DND-41 (cell line): ENCODE measurements at regions not wholly inside any gene's neighbourhood (a gene's known extent, or its start where the extent isn't known, plus 50 kb on each side); places are given as distances from the start of the nearest gene placed in this dataset.

ENCODE experiments used
- EZH2 ChIP-seq: IDR thresholded peaks from 3 replicates; pipeline ENCODE4 v1.6.1; 2012; ENCODE audit warnings: borderline replicate concordance, low read depth, mild to moderate bottlenecking, moderate library complexity, low read length, inconsistent platforms; ENCODE audit not compliant: severe bottlenecking
- TF ChIP-seq, protein P1 (sequence below): IDR thresholded peaks from 2 replicates; pipeline ENCODE4 v1.5.1; 2012; ENCODE audit warnings: borderline replicate concordance, low read length, moderate library complexity, mild to moderate bottlenecking; ENCODE audit not compliant: poor library complexity, severe bottlenecking; ENCODE audit errors: extremely low read depth

DNA sequence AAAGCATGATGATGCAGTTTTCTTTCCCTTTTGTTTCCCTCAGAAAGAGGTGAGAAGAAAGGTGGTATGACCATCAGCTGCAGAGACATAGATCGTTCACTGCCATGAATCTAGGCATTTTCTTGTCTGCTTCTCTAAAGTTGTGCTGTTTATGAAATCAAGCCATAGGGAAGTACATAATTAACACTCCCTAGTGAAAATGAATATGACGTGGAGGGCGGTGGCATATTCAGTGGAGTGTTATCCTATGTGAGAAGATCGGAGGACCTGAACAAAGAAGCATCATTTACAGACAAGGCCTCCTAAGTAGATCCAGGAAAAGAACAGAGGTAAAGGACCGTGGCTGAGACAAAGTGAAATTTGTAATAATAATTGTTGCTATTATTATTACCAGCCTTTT, 509.0 kb upstream of the SLC39A10 start:
- TF ChIP-seq, protein P1, sequence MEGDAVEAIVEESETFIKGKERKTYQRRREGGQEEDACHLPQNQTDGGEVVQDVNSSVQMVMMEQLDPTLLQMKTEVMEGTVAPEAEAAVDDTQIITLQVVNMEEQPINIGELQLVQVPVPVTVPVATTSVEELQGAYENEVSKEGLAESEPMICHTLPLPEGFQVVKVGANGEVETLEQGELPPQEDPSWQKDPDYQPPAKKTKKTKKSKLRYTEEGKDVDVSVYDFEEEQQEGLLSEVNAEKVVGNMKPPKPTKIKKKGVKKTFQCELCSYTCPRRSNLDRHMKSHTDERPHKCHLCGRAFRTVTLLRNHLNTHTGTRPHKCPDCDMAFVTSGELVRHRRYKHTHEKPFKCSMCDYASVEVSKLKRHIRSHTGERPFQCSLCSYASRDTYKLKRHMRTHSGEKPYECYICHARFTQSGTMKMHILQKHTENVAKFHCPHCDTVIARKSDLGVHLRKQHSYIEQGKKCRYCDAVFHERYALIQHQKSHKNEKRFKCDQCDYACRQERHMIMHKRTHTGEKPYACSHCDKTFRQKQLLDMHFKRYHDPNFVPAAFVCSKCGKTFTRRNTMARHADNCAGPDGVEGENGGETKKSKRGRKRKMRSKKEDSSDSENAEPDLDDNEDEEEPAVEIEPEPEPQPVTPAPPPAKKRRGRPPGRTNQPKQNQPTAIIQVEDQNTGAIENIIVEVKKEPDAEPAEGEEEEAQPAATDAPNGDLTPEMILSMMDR = no peak
- no peak for TF ChIP-seq EZH2
